Activated B cell treated with CpG ODN at 0.5 μM for 24 hours (primary cell): ENCODE measurements at regions not wholly inside any gene's neighbourhood (a gene's known extent, or its start where the extent isn't known, plus 50 kb on each side); places are given as distances from the start of the nearest gene placed in this dataset.

ENCODE experiments used
- ATAC-seq: fragments of 200-7000 bp; cut with Tn5 transposase; one replicate; pipeline ENCODE4 v1.10.0; 2021; ENCODE audit warnings: low read depth, mild to moderate bottlenecking, moderate library complexity
- CTCF ChIA-PET: fragments of 350-600 bp; sonication (Branson Sonifier 250); formaldehyde crosslinking; loops from one replicate; lab custom pipeline; 2021; ENCODE audit warnings: antibody characterized with exemption; lab: Charles Lee
- POLR2A ChIA-PET: fragments of 350-600 bp; sonication (Branson Sonifier 250); formaldehyde crosslinking; loops from one replicate; lab custom pipeline; 2021; ENCODE audit warnings: antibody characterized with exemption; lab: Charles Lee
- DNase-seq: peaks from one replicate; pipeline ENCODE4 v3.0.0; 2022
- H3K27ac Mint-ChIP-seq: one replicate; pipeline ENCODE4 v1.8.0; 2020; ENCODE audit warnings: mixed read lengths
- H3K27me3 Mint-ChIP-seq: one replicate; pipeline ENCODE4 v1.8.0; 2021; ENCODE audit warnings: mixed read lengths
- H3K36me3 Mint-ChIP-seq: one replicate; pipeline ENCODE4 v1.8.0; 2021; ENCODE audit warnings: low read depth, mixed read lengths
- H3K4me1 Mint-ChIP-seq: one replicate; pipeline ENCODE4 v1.8.0; 2021; ENCODE audit warnings: mixed read lengths
- H3K4me3 Mint-ChIP-seq: one replicate; pipeline ENCODE4 v1.8.0; 2020; ENCODE audit warnings: mild to moderate bottlenecking, mixed read lengths
- H3K9me3 Mint-ChIP-seq: one replicate; pipeline ENCODE4 v1.8.0; 2020; ENCODE audit warnings: mixed read lengths
- CTCF ChIP-seq: fragments of 200-600 bp; IDR thresholded peaks from one replicate; pipeline ENCODE4 v1.8.0; 2022; ENCODE audit warnings: antibody characterized with exemption, mild to moderate bottlenecking
- intact Hi-C: fragments of 100-400 bp; cut with micrococcal nuclease; formaldehyde crosslinking; loops from one replicate; pipeline ENCODE4 v1.15.1; 2024

- no peak overlapping the region for H3K27ac Mint-ChIP-seq
- ChIA-PET CTCF (no interaction called here), POLR2A (no interaction called here)
- no peaks in the 10 kb centered on the region for H3K4me1 Mint-ChIP-seq
- H3K27me3 Mint-ChIP-seq = no peaks in the 10 kb centered on the region
- H3K36me3 Mint-ChIP-seq = no peaks in the 10 kb centered on the region
- no peak for DNase-seq
- no peak for TF ChIP-seq CTCF
- no peak overlapping the region for H3K4me3 Mint-ChIP-seq
- H3K9me3 Mint-ChIP-seq = no peaks in the 10 kb centered on the region
- ATAC-seq = no peak
- intact Hi-C loops = no loop called here
Measured at GRCh38 chr20:40506537-40506939, 182.5 kb downstream of the MAFB start.

- Mint-ChIP-seq H3K4me1 (no peaks in the 10 kb centered on the region), H3K27ac (no peak overlapping the region), H3K9me3 (no peaks in the 10 kb centered on the region), H3K36me3 (no peaks in the 10 kb centered on the region), H3K4me3 (no peak overlapping the region), H3K27me3 (no peaks in the 10 kb centered on the region)
- CTCF ChIA-PET = no interaction called here
- ATAC-seq (no peak), DNase-seq (no peak)
- intact Hi-C loops = no loop called here
- POLR2A ChIA-PET = no interaction called here
- TF ChIP-seq CTCF = no peak
Measured at GRCh38 chr20:40503119-40503518, 185.9 kb downstream of the MAFB start.

GRCh38 chr20:40502576-40502975 lies 186.5 kb downstream of the MAFB start:
- Mint-ChIP-seq H3K4me3 (no peak overlapping the region), H3K4me1 (peaks cover 3% of the 10 kb centered on the region), H3K27ac (no peak overlapping the region), H3K36me3 (no peaks in the 10 kb centered on the region), H3K9me3 (no peaks in the 10 kb centered on the region), H3K27me3 (no peaks in the 10 kb centered on the region)
- DNase-seq (no peak), ATAC-seq (no peak)
- ChIA-PET CTCF (no interaction called here), POLR2A (no interaction called here)
- TF ChIP-seq CTCF = no peak
- intact Hi-C loops = no loop called here

- TF ChIP-seq CTCF = no peak
- no peak overlapping the region for H3K4me3 Mint-ChIP-seq
- H3K9me3 Mint-ChIP-seq = no peaks in the 10 kb centered on the region
- ATAC-seq = no peak
- H3K4me1 Mint-ChIP-seq = peaks cover 5% of the 10 kb centered on the region
- H3K27me3 Mint-ChIP-seq = peaks cover 4% of the 10 kb centered on the region
- H3K27ac Mint-ChIP-seq = no peak overlapping the region
- no peak for DNase-seq
- CTCF ChIA-PET = no interaction called here
- POLR2A ChIA-PET = no interaction called here
- H3K36me3 Mint-ChIP-seq = no peaks in the 10 kb centered on the region
- intact Hi-C loops = no loop called here
Measured at GRCh38 chr20:40499391-40499790, 189.6 kb downstream of the MAFB start.

- no peaks in the 10 kb centered on the region for H3K9me3 Mint-ChIP-seq
- H3K36me3 Mint-ChIP-seq = no peaks in the 10 kb centered on the region
- no peak for DNase-seq
- H3K4me1 Mint-ChIP-seq = peaks cover 5% of the 10 kb centered on the region
- peaks cover 4% of the 10 kb centered on the region for H3K27me3 Mint-ChIP-seq
- H3K4me3 Mint-ChIP-seq = no peak overlapping the region
- ChIA-PET CTCF (no interaction called here), POLR2A (no interaction called here)
- intact Hi-C loops = no loop called here
- ATAC-seq = no peak
- no peak for TF ChIP-seq CTCF
- no peak overlapping the region for H3K27ac Mint-ChIP-seq
Measured at GRCh38 chr20:40497899-40498691, 190.9 kb downstream of the MAFB start.
